HG03571 (cell line): ENCODE measurements at regions not wholly inside any gene's neighbourhood (a gene's known extent, or its start where the extent isn't known, plus 50 kb on each side); places are given as distances from the start of the nearest gene placed in this dataset.
"Not testable (repeated sequence)": the region's sequence is repeated elsewhere in the genome, so short reads cannot be mapped to it uniquely, and the experiment has no call there.

Source experiments
- ATAC-seq: cut with Tn5 transposase; IDR thresholded peaks from one replicate; pipeline ENCODE4 v1.9.1; 2021; ENCODE audit not compliant: unreplicated experiment

GRCh38 chr1:206256935-206257334 lies 53.6 kb downstream of the SRGAP2 start:
- peak; percentile 84 for ATAC-seq

GRCh38 chr1:206261473-206261872 lies 58.1 kb downstream of the SRGAP2 start:
- not testable (repeated sequence) for ATAC-seq

GRCh38 chr1:206262424-206262823 lies 59.1 kb downstream of the SRGAP2 start:
- ATAC-seq = not testable (repeated sequence)

GRCh38 chr1:206264916-206265315 lies 61.6 kb downstream of the SRGAP2 start:
- ATAC-seq = not testable (repeated sequence)

- not testable (repeated sequence) for ATAC-seq
Measured at GRCh38 chr1:206271153-206271552, 67.8 kb downstream of the SRGAP2 start.

- ATAC-seq = not testable (repeated sequence)
Measured at GRCh38 chr1:206273104-206273503, 69.8 kb downstream of the SRGAP2 start.

- ATAC-seq = not testable (repeated sequence)
Measured at GRCh38 chr1:206276143-206276542, 72.8 kb downstream of the SRGAP2 start.

- ATAC-seq = not testable (repeated sequence)
Measured at GRCh38 chr1:206278683-206279082, 75.3 kb downstream of the SRGAP2 start.

GRCh38 chr1:206280683-206281082 lies 77.3 kb downstream of the SRGAP2 start:
- ATAC-seq = not testable (repeated sequence)

- peak; percentile 60 for ATAC-seq
Measured at GRCh38 chr1:206281912-206282654, 78.7 kb downstream of the SRGAP2 start.

- not testable (repeated sequence) for ATAC-seq
Measured at GRCh38 chr1:206285024-206285960, 82.0 kb downstream of the SRGAP2 start.

- not testable (repeated sequence) for ATAC-seq
Measured at GRCh38 chr1:206287759-206288158, 84.4 kb downstream of the SRGAP2 start.

GRCh38 chr1:206288453-206288852 lies 85.1 kb downstream of the SRGAP2 start:
- ATAC-seq = not testable (repeated sequence)

- not testable (repeated sequence) for ATAC-seq
Measured at GRCh38 chr1:206297145-206298031, 94.0 kb downstream of the SRGAP2 start.

- not testable (repeated sequence) for ATAC-seq
Measured at GRCh38 chr1:206298032-206298392, 94.7 kb downstream of the SRGAP2 start.

GRCh38 chr1:206299181-206299791 lies 95.9 kb downstream of the SRGAP2 start:
- not testable (repeated sequence) for ATAC-seq

- not testable (repeated sequence) for ATAC-seq
Measured at GRCh38 chr1:206299942-206300341, 96.6 kb downstream of the SRGAP2 start.

- ATAC-seq = not testable (repeated sequence)
Measured at GRCh38 chr1:206302056-206302455, 98.7 kb downstream of the SRGAP2 start.

- not testable (repeated sequence) for ATAC-seq
Measured at GRCh38 chr1:206307442-206307841, 104.1 kb downstream of the SRGAP2 start.

- not testable (repeated sequence) for ATAC-seq
Measured at GRCh38 chr1:206310948-206311347, 107.6 kb downstream of the SRGAP2 start.
